ENCODE measurements at regions not wholly inside any gene's neighbourhood (a gene's known extent, or its start where the extent isn't known, plus 50 kb on each side); places are given as distances from the start of the nearest gene placed in this dataset.

GRCh38 chr2:220147161-220148038 lies 520.0 kb downstream of the SLC4A3 start:
- in situ Hi-C loops (cut with HindIII; ENCODE audit: low pct_unique_long_range_greater_than_20kb, low sequenced_read_pairs) = no loop called here
- no peak for DNase-seq (ENCODE audit: low read depth)

- no peak for DNase-seq (ENCODE audit: low read depth)
- in situ Hi-C loops (cut with HindIII; ENCODE audit: low pct_unique_long_range_greater_than_20kb, low sequenced_read_pairs) = no loop called here
Observed at GRCh38 chr2:220148471-220149248, 521.2 kb downstream of the SLC4A3 start.

- no peak for DNase-seq (ENCODE audit: low read depth)
- in situ Hi-C loops (cut with HindIII; ENCODE audit: low pct_unique_long_range_greater_than_20kb, low sequenced_read_pairs) = no loop called here
Observed at GRCh38 chr2:220151341-220151740, 523.9 kb downstream of the SLC4A3 start.

GRCh38 chr2:220152281-220152935 lies 525.0 kb downstream of the SLC4A3 start:
- no peak for DNase-seq (ENCODE audit: low read depth)
- in situ Hi-C loops (cut with HindIII; ENCODE audit: low pct_unique_long_range_greater_than_20kb, low sequenced_read_pairs) = no loop called here

- no peak for DNase-seq (ENCODE audit: low read depth)
- in situ Hi-C loops (cut with HindIII; ENCODE audit: low pct_unique_long_range_greater_than_20kb, low sequenced_read_pairs) = no loop called here
Observed at GRCh38 chr2:220153118-220153517, 525.7 kb downstream of the SLC4A3 start.

- in situ Hi-C loops (cut with HindIII; ENCODE audit: low pct_unique_long_range_greater_than_20kb, low sequenced_read_pairs) = no loop called here
- no peak for DNase-seq (ENCODE audit: low read depth)
Observed at GRCh38 chr2:220154304-220154703, 526.9 kb downstream of the SLC4A3 start.

GRCh38 chr2:220157312-220157711 lies 529.9 kb downstream of the SLC4A3 start:
- in situ Hi-C loops (cut with HindIII; ENCODE audit: low pct_unique_long_range_greater_than_20kb, low sequenced_read_pairs) = no loop called here
- DNase-seq (ENCODE audit: low read depth) = no peak

GRCh38 chr2:220159738-220160137 lies 532.3 kb downstream of the SLC4A3 start:
- in situ Hi-C loops (cut with HindIII; ENCODE audit: low pct_unique_long_range_greater_than_20kb, low sequenced_read_pairs) = no loop called here

GRCh38 chr2:220162320-220162719 lies 534.9 kb downstream of the SLC4A3 start:
- no peak for DNase-seq (ENCODE audit: low read depth)
- in situ Hi-C loops (cut with HindIII; ENCODE audit: low pct_unique_long_range_greater_than_20kb, low sequenced_read_pairs) = no loop called here

More at GRCh38 chr2:220159738-220160137, 532.3 kb downstream of the SLC4A3 start:
- no peak for DNase-seq (ENCODE audit: low read depth)

- no peak for DNase-seq (ENCODE audit: low read depth)
- in situ Hi-C loops (cut with HindIII; ENCODE audit: low pct_unique_long_range_greater_than_20kb, low sequenced_read_pairs) = no loop called here
Observed at GRCh38 chr2:220163486-220163885, 536.1 kb downstream of the SLC4A3 start.

GRCh38 chr2:220165401-220165800 lies 538.0 kb downstream of the SLC4A3 start:
- in situ Hi-C loops (cut with HindIII; ENCODE audit: low pct_unique_long_range_greater_than_20kb, low sequenced_read_pairs) = no loop called here
- DNase-seq (ENCODE audit: low read depth) = no peak

GRCh38 chr2:220166616-220167015 lies 539.2 kb downstream of the SLC4A3 start:
- in situ Hi-C loops (cut with HindIII; ENCODE audit: low pct_unique_long_range_greater_than_20kb, low sequenced_read_pairs) = no loop called here
- DNase-seq (ENCODE audit: low read depth) = no peak

- no peak for DNase-seq (ENCODE audit: low read depth)
- in situ Hi-C loops (cut with HindIII; ENCODE audit: low pct_unique_long_range_greater_than_20kb, low sequenced_read_pairs) = no loop called here
Observed at GRCh38 chr2:220167956-220168355, 540.5 kb downstream of the SLC4A3 start.

GRCh38 chr2:220168891-220169546 lies 541.6 kb downstream of the SLC4A3 start:
- in situ Hi-C loops (cut with HindIII; ENCODE audit: low pct_unique_long_range_greater_than_20kb, low sequenced_read_pairs) = no loop called here
- no peak for DNase-seq (ENCODE audit: low read depth)

- in situ Hi-C loops (cut with HindIII; ENCODE audit: low pct_unique_long_range_greater_than_20kb, low sequenced_read_pairs) = no loop called here
- DNase-seq (ENCODE audit: low read depth) = no peak
Observed at GRCh38 chr2:220174826-220175225, 547.4 kb downstream of the SLC4A3 start.

- no peak for DNase-seq (ENCODE audit: low read depth)
- in situ Hi-C loops (cut with HindIII; ENCODE audit: low pct_unique_long_range_greater_than_20kb, low sequenced_read_pairs) = no loop called here
Observed at GRCh38 chr2:220175967-220176366, 548.5 kb downstream of the SLC4A3 start.

- DNase-seq (ENCODE audit: low read depth) = no peak
- in situ Hi-C loops (cut with HindIII; ENCODE audit: low pct_unique_long_range_greater_than_20kb, low sequenced_read_pairs) = no loop called here
Observed at GRCh38 chr2:220178991-220179695, 551.7 kb downstream of the SLC4A3 start.

GRCh38 chr2:220181165-220181564 lies 553.7 kb downstream of the SLC4A3 start:
- in situ Hi-C loops (cut with HindIII; ENCODE audit: low pct_unique_long_range_greater_than_20kb, low sequenced_read_pairs) = no loop called here
- no peak for DNase-seq (ENCODE audit: low read depth)
